ENCODE measurements at regions not wholly inside any gene's neighbourhood (a gene's known extent, or its start where the extent isn't known, plus 50 kb on each side); places are given as distances from the start of the nearest gene placed in this dataset.

DNA sequence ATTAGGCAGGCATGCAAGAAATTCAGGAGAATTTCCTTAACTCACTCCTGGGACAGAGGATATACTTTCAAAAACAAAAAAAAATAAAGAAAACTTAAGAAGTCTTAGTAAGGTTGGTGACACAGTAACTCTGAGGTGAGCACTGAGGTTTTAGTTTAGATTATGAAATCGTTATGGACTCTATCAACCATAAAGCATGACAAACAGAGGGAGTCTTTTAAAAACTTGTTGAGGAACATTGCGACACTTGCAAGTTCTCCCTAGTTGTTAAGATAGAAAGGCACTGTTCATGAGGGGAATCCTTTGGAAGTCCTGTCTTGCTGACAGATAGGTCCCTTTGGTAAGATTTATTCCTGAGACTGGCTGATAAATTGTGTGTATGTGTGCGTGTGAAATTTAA is 194.3 kb upstream of the ERBB4 start:
- H3K4me1 ChIP-seq (ENCODE audit: insufficient read depth, low read length): peaks cover 14% of the 10 kb centered on the region
- POLR2A ChIA-PET (ENCODE audit: unreplicated experiment): no interaction called here
- ATAC-seq: no peak
- H3K36me3 ChIP-seq (ENCODE audit: low read depth, low read length): no peaks in the 10 kb centered on the region
- no peaks in the 10 kb centered on the region for H3F3A ChIP-seq (ENCODE audit: low read length, unreplicated experiment)
- no peak overlapping the region for H3K9ac ChIP-seq (ENCODE audit: low read length)
- no peaks in the 10 kb centered on the region for H3K79me2 ChIP-seq (ENCODE audit: low read length)
- no peaks in the 10 kb centered on the region for H3K9me2 ChIP-seq (replicated peaks; ENCODE audit: low read length)
- no peaks in the 10 kb centered on the region for H3K9me3 ChIP-seq (ENCODE audit: low read length)
- H3K4me3 ChIP-seq (ENCODE audit: low read length): no peak overlapping the region
- no peak for DNase-seq
- no peak overlapping the region for H3K4me2 ChIP-seq (ENCODE audit: low read length)
- no peak overlapping the region for H3K27ac ChIP-seq (ENCODE audit: low read length)
- CTCF ChIA-PET: no interaction called here
- H3K27me3 ChIP-seq (ENCODE audit: low read length): no peaks in the 10 kb centered on the region
- BruUV-seq (replicated peaks): no TSS peak
- no peaks in the 10 kb centered on the region for H4K20me1 ChIP-seq (ENCODE audit: low read length)
- intact Hi-C loops (cut with micrococcal nuclease): no loop called here
- TF ChIP-seq, protein P1, sequence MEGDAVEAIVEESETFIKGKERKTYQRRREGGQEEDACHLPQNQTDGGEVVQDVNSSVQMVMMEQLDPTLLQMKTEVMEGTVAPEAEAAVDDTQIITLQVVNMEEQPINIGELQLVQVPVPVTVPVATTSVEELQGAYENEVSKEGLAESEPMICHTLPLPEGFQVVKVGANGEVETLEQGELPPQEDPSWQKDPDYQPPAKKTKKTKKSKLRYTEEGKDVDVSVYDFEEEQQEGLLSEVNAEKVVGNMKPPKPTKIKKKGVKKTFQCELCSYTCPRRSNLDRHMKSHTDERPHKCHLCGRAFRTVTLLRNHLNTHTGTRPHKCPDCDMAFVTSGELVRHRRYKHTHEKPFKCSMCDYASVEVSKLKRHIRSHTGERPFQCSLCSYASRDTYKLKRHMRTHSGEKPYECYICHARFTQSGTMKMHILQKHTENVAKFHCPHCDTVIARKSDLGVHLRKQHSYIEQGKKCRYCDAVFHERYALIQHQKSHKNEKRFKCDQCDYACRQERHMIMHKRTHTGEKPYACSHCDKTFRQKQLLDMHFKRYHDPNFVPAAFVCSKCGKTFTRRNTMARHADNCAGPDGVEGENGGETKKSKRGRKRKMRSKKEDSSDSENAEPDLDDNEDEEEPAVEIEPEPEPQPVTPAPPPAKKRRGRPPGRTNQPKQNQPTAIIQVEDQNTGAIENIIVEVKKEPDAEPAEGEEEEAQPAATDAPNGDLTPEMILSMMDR (conservative IDR thresholded peaks at IDR 0.05; ENCODE audit: low read depth, low read length): no peak
- TF ChIP-seq EZH2phosphoT487 (IDR thresholded peaks at IDR 0.05; ENCODE audit: borderline replicate concordance, low read length) (no peak), EZH2 (IDR thresholded peaks at IDR 0.05; ENCODE audit: low read length, unreplicated experiment) (no peak)
- no peak overlapping the region for H2AFZ ChIP-seq (ENCODE audit: low read length)

DNA sequence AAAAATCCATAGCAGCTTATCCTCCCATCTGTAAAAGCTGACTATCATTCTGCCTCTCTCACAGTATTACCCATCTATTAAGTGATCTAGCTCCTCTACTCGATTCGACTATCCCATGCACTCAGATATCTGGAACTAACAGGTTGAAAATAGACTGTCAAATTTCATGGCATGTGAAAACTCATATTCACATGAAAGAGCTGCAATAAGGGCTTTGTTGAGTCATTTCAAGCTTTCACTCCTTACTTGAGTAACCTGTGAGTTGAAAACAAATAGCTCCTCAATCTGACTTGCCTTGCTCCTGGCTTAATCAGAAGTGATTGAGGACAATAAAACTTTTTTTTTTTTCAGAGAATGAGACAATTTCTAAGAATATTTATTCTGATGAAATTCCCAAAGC is 192.4 kb upstream of the ERBB4 start:
- Histone ChIP-seq H4K20me1 (ENCODE audit: low read length) (no peaks in the 10 kb centered on the region), H3K79me2 (ENCODE audit: low read length) (no peaks in the 10 kb centered on the region), H3K9me2 (replicated peaks; ENCODE audit: low read length) (no peaks in the 10 kb centered on the region), H3K27ac (ENCODE audit: low read length) (no peak overlapping the region), H2AFZ (ENCODE audit: low read length) (no peak overlapping the region), H3K9ac (ENCODE audit: low read length) (no peak overlapping the region), H3K27me3 (ENCODE audit: low read length) (no peaks in the 10 kb centered on the region), H3K4me3 (ENCODE audit: low read length) (no peak overlapping the region), H3F3A (ENCODE audit: low read length, unreplicated experiment) (no peaks in the 10 kb centered on the region), H3K9me3 (ENCODE audit: low read length) (no peaks in the 10 kb centered on the region), H3K4me1 (ENCODE audit: insufficient read depth, low read length) (no peaks in the 10 kb centered on the region), H3K36me3 (ENCODE audit: low read depth, low read length) (no peaks in the 10 kb centered on the region), H3K4me2 (ENCODE audit: low read length) (no peak overlapping the region)
- DNase-seq: no peak
- POLR2A ChIA-PET (ENCODE audit: unreplicated experiment): interaction anchor here (0.7 kb wide), 1 partner anchor 291 kb away, joined by 3 read pairs; no protein-coding TSS in a partner anchor
- no peak for ATAC-seq
- intact Hi-C loops (cut with micrococcal nuclease): no loop called here
- TF ChIP-seq, protein P1 (conservative IDR thresholded peaks at IDR 0.05; ENCODE audit: low read depth, low read length): no peak
- TF ChIP-seq EZH2 (IDR thresholded peaks at IDR 0.05; ENCODE audit: low read length, unreplicated experiment) (no peak), EZH2phosphoT487 (IDR thresholded peaks at IDR 0.05; ENCODE audit: borderline replicate concordance, low read length) (no peak)
- CTCF ChIA-PET: no interaction called here
- BruUV-seq (replicated peaks): no TSS peak

DNA sequence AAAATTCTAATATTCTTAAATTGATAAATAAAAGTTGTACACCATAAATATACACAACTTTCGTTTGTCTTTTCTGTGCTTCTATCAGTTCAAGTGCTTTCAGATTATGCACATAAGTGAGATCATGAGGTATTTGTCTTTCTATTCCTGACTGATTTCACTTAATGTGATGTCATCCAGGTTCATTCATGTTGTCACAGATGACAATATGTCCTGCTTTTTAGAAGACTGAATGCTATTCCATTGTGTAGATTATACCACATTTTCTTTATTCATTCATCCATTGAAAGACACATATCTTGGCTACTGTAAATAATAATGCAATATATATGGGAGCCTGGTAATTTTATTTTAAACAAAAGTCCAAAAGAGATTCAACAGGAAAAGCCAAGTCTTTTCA is 190.1 kb upstream of the ERBB4 start:
- ATAC-seq: no peak
- CTCF ChIA-PET: no interaction called here

More for the DNA sequence above, 190.1 kb upstream of the ERBB4 start:
- BruUV-seq (replicated peaks): no TSS peak
- Histone ChIP-seq H3K9me2 (replicated peaks; ENCODE audit: low read length) (no peaks in the 10 kb centered on the region), H3K4me1 (ENCODE audit: insufficient read depth, low read length) (peaks cover 5% of the 10 kb centered on the region; the same call in 1 of the 2 replicates), H3K27ac (ENCODE audit: low read length) (no peak overlapping the region), H3K4me3 (ENCODE audit: low read length) (no peak overlapping the region), H2AFZ (ENCODE audit: low read length) (no peak overlapping the region), H3K4me2 (ENCODE audit: low read length) (no peak overlapping the region), H3F3A (ENCODE audit: low read length, unreplicated experiment) (no peaks in the 10 kb centered on the region), H3K79me2 (ENCODE audit: low read length) (no peaks in the 10 kb centered on the region), H3K27me3 (ENCODE audit: low read length) (no peaks in the 10 kb centered on the region), H4K20me1 (ENCODE audit: low read length) (no peaks in the 10 kb centered on the region), H3K9ac (ENCODE audit: low read length) (no peak overlapping the region), H3K9me3 (ENCODE audit: low read length) (no peaks in the 10 kb centered on the region), H3K36me3 (ENCODE audit: low read depth, low read length) (no peaks in the 10 kb centered on the region)
- intact Hi-C loops (cut with micrococcal nuclease): no loop called here
- TF ChIP-seq, protein P1 (conservative IDR thresholded peaks at IDR 0.05; ENCODE audit: low read depth, low read length): no peak
- TF ChIP-seq EZH2 (IDR thresholded peaks at IDR 0.05; ENCODE audit: low read length, unreplicated experiment): no peak
- no peak for TF ChIP-seq EZH2phosphoT487 (IDR thresholded peaks at IDR 0.05; ENCODE audit: borderline replicate concordance, low read length)
- POLR2A ChIA-PET (ENCODE audit: unreplicated experiment): no interaction called here
- no peak for DNase-seq

All from PC-3 (cell line).